ENCODE measurements at regions not wholly inside any gene's neighbourhood (a gene's known extent, or its start where the extent isn't known, plus 50 kb on each side); places are given as distances from the start of the nearest gene placed in this dataset.
A peak's percentile ranks its signal among the peaks of the same experiment; 100 is the strongest.

- DNase-seq = peak; percentile 3
Observed at GRCh38 chr12:14257734-14258574, 107.5 kb upstream of the ATF7IP start.

GRCh38 chr12:14258575-14258940, 106.9 kb upstream of the ATF7IP start:
- DNase-seq = no peak

GRCh38 chr12:14259481-14260010, 105.9 kb upstream of the ATF7IP start:
- DNase-seq = no peak

- no peak for DNase-seq
Observed at GRCh38 chr12:14260011-14260993, 105.2 kb upstream of the ATF7IP start.

- DNase-seq = no peak
Observed at GRCh38 chr12:14261096-14261495, 104.4 kb upstream of the ATF7IP start.

- DNase-seq = no peak
Observed at GRCh38 chr12:14261861-14262260, 103.6 kb upstream of the ATF7IP start.

- DNase-seq = no peak
Observed at GRCh38 chr12:14262771-14263511, 102.5 kb upstream of the ATF7IP start.

- no peak for DNase-seq
Observed at GRCh38 chr12:14263742-14264141, 101.7 kb upstream of the ATF7IP start.

- no peak for DNase-seq
Observed at GRCh38 chr12:14264316-14264715, 101.2 kb upstream of the ATF7IP start.

- DNase-seq = no peak
Observed at GRCh38 chr12:14264778-14265177, 100.7 kb upstream of the ATF7IP start.

GRCh38 chr12:14268120-14268515, 97.4 kb upstream of the ATF7IP start:
- no peak for DNase-seq

- no peak for DNase-seq
Observed at GRCh38 chr12:14270392-14270791, 95.1 kb upstream of the ATF7IP start.

- no peak for DNase-seq
Observed at GRCh38 chr12:14272956-14273912, 92.2 kb upstream of the ATF7IP start.

GRCh38 chr12:14273913-14274311, 91.6 kb upstream of the ATF7IP start:
- no peak for DNase-seq

- no peak for DNase-seq
Observed at GRCh38 chr12:14275111-14275510, 90.4 kb upstream of the ATF7IP start.

GRCh38 chr12:14275886-14276285, 89.6 kb upstream of the ATF7IP start:
- DNase-seq = no peak

GRCh38 chr12:14278294-14278953, 87.1 kb upstream of the ATF7IP start:
- no peak for DNase-seq

- DNase-seq = no peak
Observed at GRCh38 chr12:14279845-14280244, 85.6 kb upstream of the ATF7IP start.

GRCh38 chr12:14280921-14281320, 84.6 kb upstream of the ATF7IP start:
- DNase-seq = no peak

- no peak for DNase-seq
Observed at GRCh38 chr12:14281539-14281938, 83.9 kb upstream of the ATF7IP start.

Data from NK-92 treated with Interleukin-12 subunit alpha and Interleukin-12 subunit beta, amount 100 ng/mL, for 24 hours (cell line).